ENCODE measurements at regions not wholly inside any gene's neighbourhood (a gene's known extent, or its start where the extent isn't known, plus 50 kb on each side); places are given as distances from the start of the nearest gene placed in this dataset.
"Not testable (repeated sequence)": the region's sequence is repeated elsewhere in the genome, so short reads cannot be mapped to it uniquely, and the experiment has no call there.

DNA sequence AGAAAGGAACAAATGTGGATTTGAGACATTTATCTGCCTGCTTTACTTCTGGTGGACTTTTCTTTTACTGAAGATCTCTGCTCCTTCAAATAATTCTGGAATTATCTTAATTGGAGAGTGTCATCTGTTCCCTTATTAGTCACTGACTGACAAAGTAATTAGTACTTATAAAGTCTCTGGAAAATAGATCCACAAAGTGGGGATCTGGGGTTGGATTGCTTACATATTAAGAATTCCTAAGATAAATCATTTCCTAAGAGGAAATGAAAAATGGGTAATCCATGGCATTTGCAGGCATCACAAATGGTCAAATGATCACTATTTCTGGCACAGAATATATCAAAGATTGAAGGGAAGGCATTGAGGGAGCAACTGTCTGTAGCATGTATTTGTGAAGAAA is 137.4 kb upstream of the SLITRK5 start:
- Histone ChIP-seq H3K27me3 (no peaks in the 10 kb centered on the region), H3K36me3 (no peaks in the 10 kb centered on the region), H3K27ac (no peak overlapping the region), H3K4me3 (no peak overlapping the region), H3K9me3 (replicated peaks) (no peaks in the 10 kb centered on the region), H3K4me1 (no peaks in the 10 kb centered on the region)
- DNase-seq = no peak

- Histone ChIP-seq H3K9me3 (replicated peaks) (no peaks in the 10 kb centered on the region), H3K36me3 (no peaks in the 10 kb centered on the region), H3K4me3 (no peak overlapping the region), H3K4me1 (no peaks in the 10 kb centered on the region), H3K27me3 (no peaks in the 10 kb centered on the region), H3K27ac (no peak overlapping the region)
- DNase-seq = no peak
Observed at GRCh38 chr13:87535911-87536310, 135.3 kb upstream of the SLITRK5 start.

- Histone ChIP-seq H3K4me3 (no peak overlapping the region), H3K27me3 (no peaks in the 10 kb centered on the region), H3K27ac (no peak overlapping the region), H3K36me3 (no peaks in the 10 kb centered on the region), H3K4me1 (no peaks in the 10 kb centered on the region), H3K9me3 (replicated peaks) (no peaks in the 10 kb centered on the region)
- no peak for DNase-seq
Observed at GRCh38 chr13:87536499-87536898, 134.7 kb upstream of the SLITRK5 start.

DNA sequence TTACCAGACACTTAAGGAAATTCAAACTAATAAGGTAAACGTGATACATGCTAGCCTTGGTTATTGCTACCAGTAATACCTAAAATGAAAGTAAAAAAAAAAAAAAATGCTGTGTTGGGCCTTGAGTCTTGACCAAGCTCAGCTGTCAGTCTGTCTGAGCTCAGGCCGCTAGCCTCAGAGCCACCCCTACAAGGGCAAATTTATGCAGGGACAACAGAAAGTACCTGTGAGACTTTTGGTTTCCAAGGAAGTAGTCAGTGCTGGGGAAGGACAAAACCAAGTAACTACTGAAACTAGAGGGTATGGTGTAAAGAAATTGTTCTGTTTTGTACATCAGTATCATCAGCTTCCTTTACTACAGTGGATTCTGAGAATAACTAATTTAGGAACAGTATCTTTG is 134.3 kb upstream of the SLITRK5 start:
- DNase-seq = no peak
- Histone ChIP-seq H3K9me3 (replicated peaks) (no peaks in the 10 kb centered on the region), H3K27ac (no peak overlapping the region), H3K4me3 (no peak overlapping the region), H3K4me1 (no peaks in the 10 kb centered on the region), H3K36me3 (no peaks in the 10 kb centered on the region), H3K27me3 (no peaks in the 10 kb centered on the region)

- no peaks in the 10 kb centered on the region for H3K4me1 ChIP-seq
- H3K27me3 ChIP-seq = no peaks in the 10 kb centered on the region
- H3K9me3 ChIP-seq (replicated peaks) = no peaks in the 10 kb centered on the region
- no peak for DNase-seq
- no peak overlapping the region for H3K27ac ChIP-seq
- H3K4me3 ChIP-seq = no peak overlapping the region
- no peaks in the 10 kb centered on the region for H3K36me3 ChIP-seq
Observed at GRCh38 chr13:87537951-87538350, 133.2 kb upstream of the SLITRK5 start.

DNA sequence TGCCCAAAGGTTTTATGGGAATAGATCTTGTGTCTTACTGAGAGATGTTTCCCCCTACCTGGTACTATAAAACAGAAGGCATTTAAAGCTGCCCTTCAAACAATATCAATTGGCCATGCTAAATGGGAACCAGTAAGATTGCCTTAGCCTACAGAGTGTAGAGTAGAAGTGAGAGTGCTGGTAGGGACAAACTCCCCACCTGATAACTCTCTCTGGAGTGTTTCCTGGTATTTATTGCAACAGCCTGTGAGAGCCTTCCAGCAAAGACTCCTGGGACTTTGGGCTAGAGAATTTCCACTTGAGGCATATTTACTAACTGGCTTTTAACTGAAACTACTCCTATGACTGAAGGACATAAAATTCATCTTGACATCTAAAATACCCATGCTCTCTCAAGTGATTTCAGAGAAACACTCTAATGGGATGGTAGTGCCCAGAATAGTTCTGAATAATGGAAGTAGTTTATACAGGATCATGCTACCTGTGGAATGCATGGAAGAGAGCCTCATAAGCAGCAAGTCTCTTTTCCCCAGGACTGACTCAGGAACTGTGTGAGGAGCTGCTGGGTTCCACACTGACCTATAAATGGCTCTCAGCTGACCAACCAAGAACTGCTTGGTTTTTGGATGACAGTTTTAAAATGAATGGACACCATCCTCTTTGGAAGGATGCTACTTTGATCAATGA is 132.7 kb upstream of the SLITRK5 start:
- Histone ChIP-seq H3K27ac (no peak overlapping the region), H3K36me3 (no peaks in the 10 kb centered on the region), H3K4me3 (no peak overlapping the region), H3K4me1 (no peaks in the 10 kb centered on the region), H3K9me3 (replicated peaks) (no peaks in the 10 kb centered on the region), H3K27me3 (no peaks in the 10 kb centered on the region)
- no peak for DNase-seq

DNA sequence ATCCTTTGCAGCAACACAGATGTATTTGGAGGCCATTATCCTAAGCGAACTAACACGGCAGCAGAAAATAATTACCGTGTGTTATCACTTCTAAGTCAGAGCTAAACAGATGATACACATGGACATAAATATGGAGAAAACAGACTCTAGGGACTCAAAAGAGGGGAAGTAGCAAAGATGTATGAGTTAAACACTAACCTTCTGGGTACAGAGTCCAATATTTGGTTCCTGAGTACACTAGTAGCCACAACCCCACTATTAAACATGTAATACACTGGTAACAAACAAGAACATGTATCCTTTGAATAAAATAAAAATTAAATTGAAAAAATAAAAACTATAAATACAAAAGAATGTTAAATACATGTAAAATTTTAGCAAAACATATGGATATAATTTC is 118.0 kb upstream of the SLITRK5 start:
- Histone ChIP-seq H3K27ac (no peak overlapping the region), H3K9me3 (replicated peaks) (no peaks in the 10 kb centered on the region), H3K27me3 (no peaks in the 10 kb centered on the region), H3K4me1 (no peaks in the 10 kb centered on the region; the same call in 1 of the 2 replicates), H3K36me3 (no peaks in the 10 kb centered on the region), H3K4me3 (no peak overlapping the region)
- DNase-seq = no peak

DNA sequence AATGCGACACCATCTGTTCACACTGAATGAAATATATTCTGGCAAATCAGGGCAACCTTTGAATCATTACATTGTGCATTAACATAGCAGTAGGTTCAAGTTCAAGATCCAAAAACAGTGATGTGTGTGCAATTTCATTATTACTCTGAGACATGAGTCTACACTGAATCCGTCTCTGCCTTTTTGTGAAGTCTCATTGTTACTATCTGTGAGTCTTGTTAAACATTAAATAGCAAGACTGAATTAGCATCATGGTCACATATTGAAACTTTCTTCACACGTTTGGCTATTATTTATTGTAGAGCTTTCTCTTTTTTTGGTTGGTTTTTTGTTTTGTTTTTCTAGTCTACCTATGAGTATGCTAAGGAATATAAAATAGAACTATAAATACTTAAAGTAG is 117.1 kb upstream of the SLITRK5 start:
- no peaks in the 10 kb centered on the region for H3K27me3 ChIP-seq
- no peaks in the 10 kb centered on the region for H3K36me3 ChIP-seq
- no peak overlapping the region for H3K27ac ChIP-seq
- no peaks in the 10 kb centered on the region; the same call in 1 of the 2 replicates for H3K4me1 ChIP-seq
- no peak overlapping the region for H3K4me3 ChIP-seq
- H3K9me3 ChIP-seq (replicated peaks) = no peaks in the 10 kb centered on the region
- DNase-seq = no peak

GRCh38 chr13:87557788-87558187 is 113.4 kb upstream of the SLITRK5 start:
- no peak overlapping the region for H3K27ac ChIP-seq
- no peaks in the 10 kb centered on the region; the same call in 1 of the 2 replicates for H3K4me1 ChIP-seq
- H3K36me3 ChIP-seq = no peaks in the 10 kb centered on the region
- H3K4me3 ChIP-seq = no peak overlapping the region
- H3K9me3 ChIP-seq (replicated peaks) = no peaks in the 10 kb centered on the region
- H3K27me3 ChIP-seq = no peaks in the 10 kb centered on the region
- no peak for DNase-seq

- not testable (repeated sequence) for DNase-seq; H3K4me1 ChIP-seq; H3K27ac ChIP-seq; H3K4me3 ChIP-seq; H3K9me3 ChIP-seq (replicated peaks); H3K36me3 ChIP-seq; H3K27me3 ChIP-seq
Observed at GRCh38 chr13:87561580-87561979, 109.6 kb upstream of the SLITRK5 start.

DNA sequence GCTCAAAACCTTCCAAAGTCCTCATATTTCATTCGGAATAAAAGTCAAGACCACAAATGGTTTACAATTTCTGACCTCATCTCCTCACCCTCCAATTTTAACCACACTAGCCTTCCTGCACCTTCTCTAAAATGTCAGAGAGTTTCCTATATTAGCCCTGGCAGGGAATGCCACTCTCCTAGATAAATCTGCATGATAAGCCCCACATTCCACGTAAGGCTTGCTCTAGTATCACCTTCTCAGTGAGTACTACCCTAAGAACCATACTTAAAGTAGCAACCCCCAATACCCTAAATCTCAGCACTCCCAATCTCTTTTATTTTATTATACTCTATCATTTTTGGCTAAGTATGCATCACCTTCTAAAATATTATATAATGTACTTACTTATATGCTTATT is 100.5 kb upstream of the SLITRK5 start:
- Histone ChIP-seq H3K36me3 (no peaks in the 10 kb centered on the region), H3K9me3 (replicated peaks) (no peaks in the 10 kb centered on the region), H3K27ac (no peak overlapping the region), H3K27me3 (no peaks in the 10 kb centered on the region), H3K4me3 (no peak overlapping the region), H3K4me1 (no peaks in the 10 kb centered on the region)
- DNase-seq = peak in 1 of 2 experiments; percentile 24

DNA sequence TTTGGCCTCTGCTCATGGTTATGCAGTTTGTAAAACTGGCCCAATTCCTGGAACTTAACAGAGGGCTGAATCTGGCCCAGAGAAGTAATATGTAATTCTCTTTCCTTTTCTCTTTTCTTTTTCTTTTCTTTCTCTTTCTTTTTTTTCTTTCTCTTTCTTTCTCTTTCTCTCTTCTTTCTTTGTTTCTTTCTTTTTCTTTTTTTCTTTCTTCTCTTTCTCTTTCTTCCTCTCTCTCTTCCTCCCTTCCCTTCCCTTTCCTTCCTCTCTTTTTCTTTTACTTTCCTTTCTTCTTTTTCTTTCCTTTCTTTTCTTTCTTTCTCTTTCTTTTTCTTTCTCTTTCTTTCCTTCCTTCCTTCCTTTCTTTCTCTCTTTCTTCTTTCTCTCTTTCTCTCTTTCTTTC is 88.8 kb upstream of the SLITRK5 start:
- Histone ChIP-seq H3K36me3 (no peaks in the 10 kb centered on the region), H3K9me3 (replicated peaks) (no peaks in the 10 kb centered on the region), H3K27me3 (no peaks in the 10 kb centered on the region), H3K4me1 (no peaks in the 10 kb centered on the region), H3K4me3 (no peak overlapping the region), H3K27ac (no peak overlapping the region)
- no peak for DNase-seq

- Histone ChIP-seq H3K27me3 (no peaks in the 10 kb centered on the region), H3K4me1 (no peaks in the 10 kb centered on the region), H3K9me3 (replicated peaks) (no peaks in the 10 kb centered on the region), H3K4me3 (no peak overlapping the region), H3K27ac (no peak overlapping the region), H3K36me3 (no peaks in the 10 kb centered on the region)
- no peak for DNase-seq
Observed at GRCh38 chr13:87590518-87590917, 80.7 kb upstream of the SLITRK5 start.

- H3K9me3 ChIP-seq (replicated peaks); H3K4me3 ChIP-seq; H3K27me3 ChIP-seq; H3K4me1 ChIP-seq; H3K27ac ChIP-seq; DNase-seq; H3K36me3 ChIP-seq: not testable (repeated sequence)
Observed at GRCh38 chr13:87604437-87604836, 66.7 kb upstream of the SLITRK5 start.

GRCh38 chr13:87607266-87607665 is 63.9 kb upstream of the SLITRK5 start:
- H3K36me3 ChIP-seq = no peaks in the 10 kb centered on the region
- no peak for DNase-seq
- no peak overlapping the region for H3K4me3 ChIP-seq
- no peaks in the 10 kb centered on the region for H3K27me3 ChIP-seq
- H3K27ac ChIP-seq = no peak overlapping the region
- no peaks in the 10 kb centered on the region for H3K4me1 ChIP-seq
- no peaks in the 10 kb centered on the region for H3K9me3 ChIP-seq (replicated peaks)

GRCh38 chr13:87614276-87614675 is 56.9 kb upstream of the SLITRK5 start:
- no peaks in the 10 kb centered on the region for H3K4me1 ChIP-seq
- DNase-seq = no peak
- no peaks in the 10 kb centered on the region for H3K36me3 ChIP-seq
- H3K27ac ChIP-seq = no peak overlapping the region
- H3K27me3 ChIP-seq = no peaks in the 10 kb centered on the region
- no peak overlapping the region for H3K4me3 ChIP-seq
- H3K9me3 ChIP-seq (replicated peaks) = no peaks in the 10 kb centered on the region

Data from SJCRH30 (cell line).